HG03521 (cell line): ENCODE measurements at regions not wholly inside any gene's neighbourhood (a gene's known extent, or its start where the extent isn't known, plus 50 kb on each side); places are given as distances from the start of the nearest gene placed in this dataset.
"Not testable (repeated sequence)": the region's sequence is repeated elsewhere in the genome, so short reads cannot be mapped to it uniquely, and the experiment has no call there.

Source experiments
- ATAC-seq: cut with Tn5 transposase; IDR thresholded peaks from one replicate; pipeline ENCODE4 v1.9.1; 2021; ENCODE audit warnings: mild to moderate bottlenecking, moderate library complexity; ENCODE audit not compliant: unreplicated experiment

GRCh38 chr6:74891349-74891831 is 314.5 kb downstream of the COL12A1 start:
- ATAC-seq: no peak

- no peak for ATAC-seq
Observed at GRCh38 chr6:74889635-74890034, 316.2 kb downstream of the COL12A1 start.

- ATAC-seq: not testable (repeated sequence)
Observed at GRCh38 chr6:74888741-74889140, 317.1 kb downstream of the COL12A1 start.

- no peak for ATAC-seq
Observed at GRCh38 chr6:74879976-74880375, 325.9 kb downstream of the COL12A1 start.

- ATAC-seq: no peak
Observed at GRCh38 chr6:74879234-74879633, 326.6 kb downstream of the COL12A1 start.

- no peak for ATAC-seq
Observed at GRCh38 chr6:74875193-74875592, 330.7 kb downstream of the COL12A1 start.

- no peak for ATAC-seq
Observed at GRCh38 chr6:74872754-74873476, 332.9 kb downstream of the COL12A1 start.

- ATAC-seq: no peak
Observed at GRCh38 chr6:74871757-74872156, 334.1 kb downstream of the COL12A1 start.

- ATAC-seq: no peak
Observed at GRCh38 chr6:74870403-74870802, 335.4 kb downstream of the COL12A1 start.

- ATAC-seq: no peak
Observed at GRCh38 chr6:74867291-74867690, 338.6 kb downstream of the COL12A1 start.

GRCh38 chr6:74863968-74864367 is 341.9 kb downstream of the COL12A1 start:
- no peak for ATAC-seq

GRCh38 chr6:74860456-74860855 is 345.4 kb downstream of the COL12A1 start:
- ATAC-seq: no peak

GRCh38 chr6:74857157-74857556 is 348.7 kb downstream of the COL12A1 start:
- ATAC-seq: no peak

GRCh38 chr6:74853991-74854390 is 351.9 kb downstream of the COL12A1 start:
- ATAC-seq: no peak

- no peak for ATAC-seq
Observed at GRCh38 chr6:74851596-74851995, 354.3 kb downstream of the COL12A1 start.

GRCh38 chr6:74840953-74841352 is 364.9 kb downstream of the COL12A1 start:
- no peak for ATAC-seq

- no peak for ATAC-seq
Observed at GRCh38 chr6:74834967-74835366, 370.9 kb downstream of the COL12A1 start.

- ATAC-seq: no peak
Observed at GRCh38 chr6:74826263-74826662, 379.6 kb downstream of the COL12A1 start.

GRCh38 chr6:74814440-74814839 is 391.4 kb downstream of the COL12A1 start:
- ATAC-seq: no peak

GRCh38 chr6:74807674-74808073 is 398.2 kb downstream of the COL12A1 start:
- no peak for ATAC-seq

GRCh38 chr6:74805916-74806696 is 399.7 kb downstream of the COL12A1 start:
- ATAC-seq: no peak

- ATAC-seq: no peak
Observed at GRCh38 chr6:74798302-74798701, 407.6 kb downstream of the COL12A1 start.
